ENCODE measurements at regions not wholly inside any gene's neighbourhood (a gene's known extent, or its start where the extent isn't known, plus 50 kb on each side); places are given as distances from the start of the nearest gene placed in this dataset.

DNA sequence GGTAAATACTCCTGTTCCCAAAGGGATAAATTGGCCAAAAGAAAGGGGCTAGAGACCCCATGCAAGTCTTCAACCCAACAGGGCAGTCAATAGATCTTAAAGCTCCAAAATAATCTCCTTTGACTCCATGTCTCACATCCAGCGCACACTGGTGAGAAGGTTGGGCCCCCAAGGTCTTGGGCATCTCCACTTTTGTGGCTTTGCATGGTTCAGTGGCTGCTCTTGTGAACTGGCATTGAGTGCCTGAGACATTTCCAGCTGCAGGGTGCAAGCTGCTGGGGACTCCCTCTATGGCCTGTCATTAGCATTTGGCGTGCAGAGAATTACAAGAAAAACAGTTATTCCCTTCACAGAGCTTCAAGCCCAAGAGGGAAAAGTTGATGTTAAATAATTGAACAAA, 224.7 kb downstream of the MTRR start:
- TF ChIP-seq CTCF (IDR thresholded peaks at IDR 0.05) = no peak
- DNase-seq (ENCODE audit: low spot score) = no peak
- H3K4me3 ChIP-seq = no peak overlapping the region
- H3K27ac ChIP-seq = no peak overlapping the region

GRCh38 chr5:8094304-8094703, 225.4 kb downstream of the MTRR start:
- Histone ChIP-seq H3K27ac (no peak overlapping the region), H3K4me3 (no peak overlapping the region)
- no peak for TF ChIP-seq CTCF (IDR thresholded peaks at IDR 0.05)
- no peak for DNase-seq (ENCODE audit: low spot score)

DNA sequence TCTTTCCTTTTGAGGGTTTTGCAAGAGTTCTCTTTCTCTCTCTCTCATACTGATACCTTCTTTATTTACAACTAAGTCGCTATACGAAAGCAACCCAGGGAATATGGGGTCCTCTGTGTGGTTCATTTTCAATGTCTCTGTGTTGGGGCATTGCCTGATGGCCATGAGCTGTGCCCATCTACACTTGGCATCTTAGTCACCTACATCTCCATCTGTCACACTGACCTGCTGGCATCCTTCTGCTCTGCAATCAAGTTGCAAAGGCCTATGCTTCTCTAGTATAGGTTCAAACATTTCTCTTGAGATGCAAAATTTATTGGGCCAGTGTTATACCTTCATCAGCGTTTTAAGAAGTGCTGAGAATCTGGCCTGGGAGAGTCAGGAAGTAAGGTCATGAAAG, 228.2 kb downstream of the MTRR start:
- Histone ChIP-seq H3K27ac (no peak overlapping the region), H3K4me3 (no peak overlapping the region)
- no peak for TF ChIP-seq CTCF (IDR thresholded peaks at IDR 0.05)
- DNase-seq (ENCODE audit: low spot score) = no peak

GRCh38 chr5:8098081-8098480, 229.1 kb downstream of the MTRR start:
- H3K4me3 ChIP-seq = no peak overlapping the region
- no peak for DNase-seq (ENCODE audit: low spot score)
- TF ChIP-seq CTCF (IDR thresholded peaks at IDR 0.05) = no peak
- H3K27ac ChIP-seq = no peak overlapping the region

DNA sequence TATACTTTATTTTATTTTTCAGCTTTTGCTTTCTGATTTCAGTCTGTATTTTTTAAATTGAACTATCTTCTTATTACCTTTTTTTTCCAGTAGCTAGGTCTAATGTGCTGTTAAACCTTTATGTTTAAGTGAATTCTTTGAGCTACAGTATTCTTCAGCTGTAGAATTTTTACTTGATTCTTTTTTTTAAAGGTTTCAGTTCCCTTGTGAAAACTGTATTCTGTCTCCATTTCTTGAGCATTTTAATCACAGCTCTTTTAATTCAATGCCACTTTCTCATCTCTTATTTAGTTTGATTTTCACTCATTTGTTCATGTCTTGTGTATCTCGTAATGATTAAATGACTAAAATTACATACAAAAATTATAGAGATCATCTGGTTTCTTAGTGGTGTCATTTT, 233.8 kb downstream of the MTRR start:
- no peak for TF ChIP-seq CTCF (IDR thresholded peaks at IDR 0.05)
- H3K4me3 ChIP-seq = no peak overlapping the region
- DNase-seq (ENCODE audit: low spot score) = no peak
- H3K27ac ChIP-seq = no peak overlapping the region

DNA sequence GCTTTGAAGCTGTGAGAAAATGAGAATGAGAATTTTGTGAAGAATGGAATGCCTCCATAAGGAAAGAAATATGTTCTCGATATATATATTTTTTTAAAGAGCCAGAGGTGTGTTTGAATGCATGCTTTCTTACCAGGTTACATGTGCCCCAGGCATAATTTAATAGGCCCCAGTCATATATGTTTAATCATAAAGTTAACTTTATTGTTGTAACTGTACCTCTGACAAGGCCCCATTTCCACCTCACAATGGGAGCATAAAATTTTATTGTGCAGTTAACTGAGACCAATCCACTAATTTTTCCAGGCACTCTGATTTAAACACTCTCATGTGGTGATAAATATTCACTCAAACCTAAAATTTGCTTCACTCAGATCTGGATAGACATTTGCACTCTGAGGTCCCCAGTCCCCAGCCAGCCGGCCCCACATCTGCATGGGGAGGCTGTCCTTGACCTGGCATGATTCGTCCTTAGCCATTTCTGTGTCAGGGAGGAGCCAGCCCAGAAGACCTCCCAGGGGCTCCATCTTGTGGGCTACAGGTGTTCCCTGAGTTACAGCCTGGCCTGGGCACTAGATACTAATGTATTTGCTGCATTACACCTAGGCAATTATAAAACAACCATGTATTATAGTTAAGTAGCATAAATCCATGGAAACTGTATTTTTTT, 245.8 kb downstream of the MTRR start:
- no peak overlapping the region for H3K4me3 ChIP-seq
- H3K27ac ChIP-seq = no peak overlapping the region
- TF ChIP-seq CTCF (IDR thresholded peaks at IDR 0.05) = no peak
- no peak for DNase-seq (ENCODE audit: low spot score)

DNA sequence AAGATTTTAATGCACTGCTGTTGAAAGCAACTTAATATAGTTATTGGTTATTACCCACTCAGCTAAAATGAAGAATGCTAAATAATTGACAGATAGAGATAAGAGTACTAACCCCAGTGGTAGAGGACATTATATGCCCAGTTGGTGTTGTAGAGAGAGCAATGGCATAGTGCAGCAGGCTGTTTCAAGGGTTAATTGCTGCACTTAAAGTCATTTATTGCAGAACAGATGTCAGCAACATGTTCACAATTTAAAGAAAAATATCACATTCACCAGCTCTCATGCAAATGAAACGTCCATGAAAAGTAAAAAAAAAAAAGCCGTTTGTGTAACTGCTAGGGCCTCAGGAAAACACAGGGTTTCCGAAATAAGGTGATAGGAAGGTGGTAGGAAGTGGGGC, 254.6 kb downstream of the MTRR start:
- TF ChIP-seq CTCF (IDR thresholded peaks at IDR 0.05) = no peak
- Histone ChIP-seq H3K27ac (no peak overlapping the region), H3K4me3 (no peak overlapping the region)
- no peak for DNase-seq (ENCODE audit: low spot score)
